ENCODE measurements at regions not wholly inside any gene's neighbourhood (a gene's known extent, or its start where the extent isn't known, plus 50 kb on each side); places are given as distances from the start of the nearest gene placed in this dataset.

DNA sequence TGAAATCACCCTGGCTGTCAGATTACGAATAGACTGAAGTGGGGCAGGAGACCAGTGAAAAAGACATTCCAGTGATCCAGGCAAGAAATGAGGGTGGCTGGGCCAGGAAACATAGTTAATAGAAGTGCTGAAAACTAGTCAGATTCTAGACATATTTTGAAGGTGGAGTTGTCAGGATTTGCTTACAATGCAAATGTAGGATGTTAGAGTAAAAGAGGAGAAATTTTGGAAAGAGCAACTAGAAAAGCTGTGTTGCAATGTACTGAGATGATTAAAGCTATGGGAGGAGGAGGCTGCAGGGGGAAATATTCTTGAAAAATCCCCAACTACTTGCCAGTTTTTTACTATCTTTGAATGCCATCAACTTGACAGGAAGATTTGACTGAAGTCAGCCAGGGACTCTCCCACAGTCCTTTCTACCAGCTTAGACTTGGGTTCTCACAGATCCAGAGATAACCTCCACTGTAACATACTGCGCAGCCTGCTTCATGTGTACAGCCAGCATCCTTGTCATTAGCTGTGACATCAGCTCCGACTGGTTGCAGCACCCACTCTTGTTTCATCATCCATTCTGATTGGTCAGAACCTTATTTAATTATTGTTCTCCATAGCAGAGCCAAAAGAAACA, 109.7 kb downstream of the TSEN15 start:
- ChIA-PET POLR2A (ENCODE audit: unreplicated experiment) (no interaction called here), CTCF (no interaction called here)
- Histone ChIP-seq H3K27me3 (ENCODE audit: control insufficient read depth, insufficient read depth, low read length) (no peaks in the 10 kb centered on the region), H4K8ac (ENCODE audit: low read depth in 2 of 2, low read length in 2 of 2) (no peak overlapping the region), H2BK20ac (ENCODE audit: low read depth, low read length) (peak overlapping the region; percentile 71; the same call in 1 of the 2 replicates), H3K9me3 (ENCODE audit: control insufficient read depth, insufficient read depth, low read length) (no peaks in the 10 kb centered on the region), H3K23ac (ENCODE audit: low read depth, low read length) (no peak overlapping the region), H3K4me3 (ENCODE audit: insufficient read depth, low read depth, low read length) (no peak overlapping the region), H2BK120ac (ENCODE audit: low read depth, low read length) (0 out of 2 replicates have a peak overlapping the region, but pooled peaks have one; percentile 31), H2AK9ac (replicated peaks; ENCODE audit: low read depth, low read length, poor library complexity) (no peak overlapping the region), H3K36me3 (ENCODE audit: control insufficient read depth, insufficient read depth, low read length) (no peaks in the 10 kb centered on the region), H3K9me1 (ENCODE audit: insufficient read depth, low read length) (peaks cover 12% of the 10 kb centered on the region), H4K20me1 (ENCODE audit: insufficient read depth, low read length) (no peaks in the 10 kb centered on the region), H2AFZ (replicated peaks; ENCODE audit: low read length, poor library complexity) (peak overlapping the region; percentile 54), H3K4ac (ENCODE audit: low read depth, low read length) (peak overlapping the region; percentile 25; the same call in 1 of the 2 replicates), H3K56ac (ENCODE audit: extremely low read depth, insufficient read depth, low read length) (no peak overlapping the region), H3K79me1 (ENCODE audit: low read depth in 1 of 2, low read length in 2 of 2) (peaks cover 0 to 3% of the 10 kb centered on the region in 2 experiments; a peak in 1 of 4 replicates), H3K18ac (ENCODE audit: low read depth, low read length) (peak overlapping the region; percentile 37; the same call in 1 of the 2 replicates), H3K4me1 (ENCODE audit: control insufficient read depth, insufficient read depth, low read length) (peaks cover 11% of the 10 kb centered on the region), H2AK5ac (ENCODE audit: low read depth, low read length) (no peak overlapping the region; the same call in 1 of the 2 replicates), H4K5ac (ENCODE audit: low read depth, low read length) (no peak overlapping the region; the same call in 1 of the 2 replicates), H3K9ac (ENCODE audit: low read depth, low read length) (no peak overlapping the region), H4K91ac (ENCODE audit: insufficient read depth, low read depth, low read length) (no peak overlapping the region), H3K4me2 (ENCODE audit: low read depth, low read length) (0 out of 2 replicates have a peak overlapping the region, but pooled peaks have one; percentile 33), H2BK15ac (ENCODE audit: low read depth, low read length) (no peak overlapping the region), H2BK5ac (ENCODE audit: low read depth, low read length, poor library complexity, severe bottlenecking) (no peak overlapping the region), H3K27ac (ENCODE audit: insufficient read depth, low read length) (no peak overlapping the region), H3K14ac (replicated peaks; ENCODE audit: low read depth, low read length) (no peak overlapping the region)
- in situ Hi-C loops (cut with MboI; ENCODE audit: low sequenced_read_pairs): no loop called here
- 74% methylated on average over 2 of the region's 3 CpGs; no CpG with 5 or more reads in 1 of the 2 experiments for WGBS, 2 experiments (ENCODE audit: extremely low coverage in 2 of 2, insufficient read length in 1 of 2)
- TF ChIP-seq CEBPB (IDR thresholded peaks at IDR 0.05; ENCODE audit: low read depth, low read length) (peak; percentile 32; the same call in 1 of the 2 replicates), MAFK (IDR thresholded peaks at IDR 0.05; ENCODE audit: low read depth, low read length) (peak; percentile 69), POLR2A (IDR thresholded peaks at IDR 0.05; ENCODE audit: low read depth, low read length) (no peak)
- intact Hi-C loops (cut with micrococcal nuclease): no loop called here
- DNase-seq (peak; percentile 59), ATAC-seq (ENCODE audit: low read depth) (peak; percentile 40)
- no TSS peak for BruUV-seq (replicated peaks)
- dilution Hi-C loops (cut with HindIII; ENCODE audit: low sequenced_read_pairs, unreplicated experiment): no loop called here
